SU-DHL-6 (cell line): ENCODE measurements at regions not wholly inside any gene's neighbourhood (a gene's known extent, or its start where the extent isn't known, plus 50 kb on each side); places are given as distances from the start of the nearest gene placed in this dataset.

Experiments used
- EZH2phosphoT487 ChIP-seq: fragments of 200-600 bp; sonication (generic), shearing (Covaris generic); conservative IDR thresholded peaks from 2 replicates; pipeline ENCODE4 v1.6.1; 2018; ENCODE audit warnings: mild to moderate bottlenecking, antibody characterized with exemption, low read length, moderate library complexity, mixed read lengths
- TF ChIP-seq, protein P1 (sequence below): fragments of 200-600 bp; sonication (generic); IDR thresholded peaks from one replicate; pipeline ENCODE4 v1.5.1; 2017; ENCODE audit warnings: antibody characterized with exemption, mild to moderate bottlenecking, low read length, moderate library complexity; ENCODE audit not compliant: insufficient read depth, poor library complexity, severe bottlenecking

DNA sequence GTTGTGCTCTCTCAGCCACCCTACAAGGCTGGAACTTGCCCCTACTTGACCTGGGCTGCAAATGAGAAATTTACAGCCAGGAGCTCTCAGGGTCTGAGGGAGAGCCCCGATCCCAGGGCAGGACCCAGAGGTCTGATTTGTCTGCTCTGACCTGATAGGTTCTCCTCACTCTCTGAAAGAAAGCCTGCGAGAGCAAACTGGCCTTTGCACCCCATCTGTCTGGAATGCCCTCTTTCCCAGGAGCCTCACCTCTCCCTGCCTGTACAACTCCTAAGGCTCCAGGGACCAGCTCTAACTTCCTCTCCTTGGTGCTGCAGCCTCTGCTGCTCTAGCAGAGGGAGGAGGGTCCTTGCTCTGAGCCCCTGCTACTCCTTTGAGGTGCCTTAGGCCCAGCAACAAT is 137.8 kb downstream of the UQCRFS1 start:
- no peak for TF ChIP-seq EZH2phosphoT487
- TF ChIP-seq, protein P1, sequence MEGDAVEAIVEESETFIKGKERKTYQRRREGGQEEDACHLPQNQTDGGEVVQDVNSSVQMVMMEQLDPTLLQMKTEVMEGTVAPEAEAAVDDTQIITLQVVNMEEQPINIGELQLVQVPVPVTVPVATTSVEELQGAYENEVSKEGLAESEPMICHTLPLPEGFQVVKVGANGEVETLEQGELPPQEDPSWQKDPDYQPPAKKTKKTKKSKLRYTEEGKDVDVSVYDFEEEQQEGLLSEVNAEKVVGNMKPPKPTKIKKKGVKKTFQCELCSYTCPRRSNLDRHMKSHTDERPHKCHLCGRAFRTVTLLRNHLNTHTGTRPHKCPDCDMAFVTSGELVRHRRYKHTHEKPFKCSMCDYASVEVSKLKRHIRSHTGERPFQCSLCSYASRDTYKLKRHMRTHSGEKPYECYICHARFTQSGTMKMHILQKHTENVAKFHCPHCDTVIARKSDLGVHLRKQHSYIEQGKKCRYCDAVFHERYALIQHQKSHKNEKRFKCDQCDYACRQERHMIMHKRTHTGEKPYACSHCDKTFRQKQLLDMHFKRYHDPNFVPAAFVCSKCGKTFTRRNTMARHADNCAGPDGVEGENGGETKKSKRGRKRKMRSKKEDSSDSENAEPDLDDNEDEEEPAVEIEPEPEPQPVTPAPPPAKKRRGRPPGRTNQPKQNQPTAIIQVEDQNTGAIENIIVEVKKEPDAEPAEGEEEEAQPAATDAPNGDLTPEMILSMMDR, result no peak
